ENCODE measurements at regions not wholly inside any gene's neighbourhood (a gene's known extent, or its start where the extent isn't known, plus 50 kb on each side); places are given as distances from the start of the nearest gene placed in this dataset.

DNA sequence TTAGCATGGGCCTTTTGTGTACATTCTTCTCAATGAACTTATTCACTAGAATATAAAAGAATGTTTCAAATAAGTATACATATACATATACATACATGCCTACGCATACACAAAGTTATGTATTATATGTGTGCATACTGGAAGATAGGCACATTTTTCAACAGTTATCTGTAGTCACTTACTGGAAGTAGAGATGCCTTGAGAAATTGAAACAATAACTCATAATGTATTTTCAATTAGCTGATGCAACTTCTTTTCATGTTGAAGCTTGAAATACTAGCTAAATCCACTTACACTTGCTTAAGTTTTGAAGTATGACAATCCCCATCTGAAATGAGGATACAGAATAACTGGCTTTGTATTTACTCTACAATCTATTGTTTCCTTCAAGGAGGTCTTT is 469.0 kb upstream of the PTGER4 start:
- Histone ChIP-seq H3K4me3 (ENCODE audit: low read length) (no peak overlapping the region), H3K4me2 (ENCODE audit: low read length) (no peak overlapping the region), H4K20me1 (ENCODE audit: insufficient read depth, low read length) (no peaks in the 10 kb centered on the region), H3K79me2 (ENCODE audit: low read length) (no peaks in the 10 kb centered on the region), H3K9ac (ENCODE audit: low read length) (no peak overlapping the region), H2AFZ (ENCODE audit: low read depth, low read length) (no peak overlapping the region), H3K36me3 (replicated peaks; ENCODE audit: low read depth, low read length) (no peaks in the 10 kb centered on the region), H3K9me3 (ENCODE audit: insufficient read depth, low read length) (no peaks in the 10 kb centered on the region), H3K27ac (ENCODE audit: low read length) (no peak overlapping the region), H3K27me3 (ENCODE audit: low read depth, low read length) (no peaks in the 10 kb centered on the region), H3K4me1 (ENCODE audit: low read length) (no peaks in the 10 kb centered on the region)
- no peak for TF ChIP-seq EZH2phosphoT487 (IDR thresholded peaks at IDR 0.05; ENCODE audit: low read depth)
- TF ChIP-seq, protein P1, sequence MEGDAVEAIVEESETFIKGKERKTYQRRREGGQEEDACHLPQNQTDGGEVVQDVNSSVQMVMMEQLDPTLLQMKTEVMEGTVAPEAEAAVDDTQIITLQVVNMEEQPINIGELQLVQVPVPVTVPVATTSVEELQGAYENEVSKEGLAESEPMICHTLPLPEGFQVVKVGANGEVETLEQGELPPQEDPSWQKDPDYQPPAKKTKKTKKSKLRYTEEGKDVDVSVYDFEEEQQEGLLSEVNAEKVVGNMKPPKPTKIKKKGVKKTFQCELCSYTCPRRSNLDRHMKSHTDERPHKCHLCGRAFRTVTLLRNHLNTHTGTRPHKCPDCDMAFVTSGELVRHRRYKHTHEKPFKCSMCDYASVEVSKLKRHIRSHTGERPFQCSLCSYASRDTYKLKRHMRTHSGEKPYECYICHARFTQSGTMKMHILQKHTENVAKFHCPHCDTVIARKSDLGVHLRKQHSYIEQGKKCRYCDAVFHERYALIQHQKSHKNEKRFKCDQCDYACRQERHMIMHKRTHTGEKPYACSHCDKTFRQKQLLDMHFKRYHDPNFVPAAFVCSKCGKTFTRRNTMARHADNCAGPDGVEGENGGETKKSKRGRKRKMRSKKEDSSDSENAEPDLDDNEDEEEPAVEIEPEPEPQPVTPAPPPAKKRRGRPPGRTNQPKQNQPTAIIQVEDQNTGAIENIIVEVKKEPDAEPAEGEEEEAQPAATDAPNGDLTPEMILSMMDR (IDR thresholded peaks at IDR 0.05; ENCODE audit: low read depth, low read length) = no peak

DNA sequence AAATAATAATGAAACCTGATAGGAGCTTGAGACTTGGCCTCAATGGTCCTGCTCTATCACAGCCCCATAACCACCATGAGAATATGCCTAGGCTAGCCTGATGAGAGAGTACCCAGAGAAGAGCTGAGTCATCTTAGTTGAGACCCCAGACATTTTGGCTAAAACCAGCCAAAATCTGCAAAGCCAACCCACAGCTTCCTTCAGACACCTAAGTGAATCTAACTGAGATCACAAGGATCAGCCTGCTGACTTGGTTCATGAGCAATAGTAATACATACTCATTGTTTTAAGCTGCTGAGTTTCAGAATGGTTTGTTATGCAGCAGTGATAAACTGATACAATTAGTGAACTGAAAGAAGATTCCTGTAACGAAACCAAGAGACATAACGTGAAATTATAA is 473.7 kb upstream of the PTGER4 start:
- no peaks in the 10 kb centered on the region for H3K27me3 ChIP-seq (ENCODE audit: low read depth, low read length)
- no peak for TF ChIP-seq EZH2phosphoT487 (IDR thresholded peaks at IDR 0.05; ENCODE audit: low read depth)
- TF ChIP-seq, protein P1 (IDR thresholded peaks at IDR 0.05; ENCODE audit: low read depth, low read length) = no peak
- no peak overlapping the region for H3K4me3 ChIP-seq (ENCODE audit: low read length)
- H3K9ac ChIP-seq (ENCODE audit: low read length) = no peak overlapping the region
- no peaks in the 10 kb centered on the region for H3K9me3 ChIP-seq (ENCODE audit: insufficient read depth, low read length)
- H3K4me2 ChIP-seq (ENCODE audit: low read length) = no peak overlapping the region
- no peaks in the 10 kb centered on the region for H3K79me2 ChIP-seq (ENCODE audit: low read length)
- H2AFZ ChIP-seq (ENCODE audit: low read depth, low read length) = no peak overlapping the region
- no peaks in the 10 kb centered on the region for H4K20me1 ChIP-seq (ENCODE audit: insufficient read depth, low read length)
- no peak overlapping the region for H3K27ac ChIP-seq (ENCODE audit: low read length)
- H3K36me3 ChIP-seq (replicated peaks; ENCODE audit: low read depth, low read length) = no peaks in the 10 kb centered on the region
- H3K4me1 ChIP-seq (ENCODE audit: low read length) = no peaks in the 10 kb centered on the region

DNA sequence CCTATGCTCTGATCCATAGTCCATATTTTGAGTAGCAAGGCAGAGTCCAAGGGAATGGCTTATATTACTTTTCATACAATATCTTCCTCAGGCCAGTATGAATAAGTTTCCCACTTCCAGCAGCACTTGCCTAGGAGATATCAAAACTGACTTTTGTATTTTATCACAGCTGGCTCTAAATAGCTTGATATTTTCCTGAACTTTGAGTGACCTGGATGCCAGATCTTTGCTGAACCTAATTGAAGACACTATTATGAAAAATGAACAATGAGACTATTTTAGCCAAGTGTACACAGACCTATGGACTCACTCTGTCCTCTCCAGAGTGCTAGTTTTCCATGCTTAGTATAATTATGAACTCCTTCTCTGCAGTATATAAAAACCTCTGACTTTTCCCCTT is 475.6 kb upstream of the PTGER4 start:
- Histone ChIP-seq H2AFZ (ENCODE audit: low read depth, low read length) (no peak overlapping the region), H4K20me1 (ENCODE audit: insufficient read depth, low read length) (no peaks in the 10 kb centered on the region), H3K4me2 (ENCODE audit: low read length) (no peak overlapping the region), H3K4me3 (ENCODE audit: low read length) (no peak overlapping the region), H3K9ac (ENCODE audit: low read length) (no peak overlapping the region), H3K4me1 (ENCODE audit: low read length) (no peaks in the 10 kb centered on the region), H3K36me3 (replicated peaks; ENCODE audit: low read depth, low read length) (no peaks in the 10 kb centered on the region), H3K27ac (ENCODE audit: low read length) (no peak overlapping the region), H3K27me3 (ENCODE audit: low read depth, low read length) (no peaks in the 10 kb centered on the region), H3K9me3 (ENCODE audit: insufficient read depth, low read length) (no peaks in the 10 kb centered on the region), H3K79me2 (ENCODE audit: low read length) (no peaks in the 10 kb centered on the region)
- no peak for TF ChIP-seq EZH2phosphoT487 (IDR thresholded peaks at IDR 0.05; ENCODE audit: low read depth)
- TF ChIP-seq, protein P1 (IDR thresholded peaks at IDR 0.05; ENCODE audit: low read depth, low read length) = no peak

DNA sequence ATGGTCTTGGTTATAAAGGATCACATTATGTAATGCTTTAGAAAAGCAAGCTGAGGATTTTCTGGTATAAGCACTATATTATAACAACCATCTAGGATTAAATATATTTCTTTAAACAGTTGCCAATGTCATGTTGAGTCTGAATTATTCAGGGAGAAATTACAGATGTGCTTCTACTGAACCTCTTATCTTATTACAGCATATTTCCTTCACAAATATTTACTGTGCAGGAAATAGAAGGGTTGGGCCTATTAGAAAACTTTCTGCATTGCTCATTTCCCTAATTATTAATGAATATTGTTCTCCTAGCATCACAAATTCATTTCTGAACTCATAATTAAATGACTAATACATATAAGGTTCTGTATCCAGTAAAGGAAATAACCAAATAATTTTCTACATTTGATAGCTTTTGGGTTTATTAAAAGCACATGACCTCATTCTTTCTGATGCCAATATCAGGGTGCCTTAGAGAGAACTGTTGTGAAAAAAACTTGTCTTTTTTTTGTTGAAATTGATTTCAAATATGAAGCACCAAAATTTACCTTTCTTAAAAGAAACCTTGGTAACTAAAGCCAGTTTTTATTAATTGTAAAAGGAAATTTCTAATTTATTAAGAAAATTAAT is 476.8 kb upstream of the PTGER4 start:
- Histone ChIP-seq H3K4me1 (ENCODE audit: low read length) (no peaks in the 10 kb centered on the region), H3K4me2 (ENCODE audit: low read length) (no peak overlapping the region)

More for the DNA sequence above, 476.8 kb upstream of the PTGER4 start:
- no peak for TF ChIP-seq EZH2phosphoT487 (IDR thresholded peaks at IDR 0.05; ENCODE audit: low read depth)
- TF ChIP-seq, protein P1 (IDR thresholded peaks at IDR 0.05; ENCODE audit: low read depth, low read length) = no peak
- no peak overlapping the region for H3K9ac ChIP-seq (ENCODE audit: low read length)
- no peaks in the 10 kb centered on the region for H3K36me3 ChIP-seq (replicated peaks; ENCODE audit: low read depth, low read length)
- no peaks in the 10 kb centered on the region for H3K79me2 ChIP-seq (ENCODE audit: low read length)
- no peaks in the 10 kb centered on the region for H4K20me1 ChIP-seq (ENCODE audit: insufficient read depth, low read length)
- no peak overlapping the region for H3K27ac ChIP-seq (ENCODE audit: low read length)
- H3K27me3 ChIP-seq (ENCODE audit: low read depth, low read length) = no peaks in the 10 kb centered on the region
- no peak overlapping the region for H3K4me3 ChIP-seq (ENCODE audit: low read length)
- no peaks in the 10 kb centered on the region for H3K9me3 ChIP-seq (ENCODE audit: insufficient read depth, low read length)
- H2AFZ ChIP-seq (ENCODE audit: low read depth, low read length) = no peak overlapping the region

Data from OCI-LY3 (cell line).